ENCODE measurements at regions not wholly inside any gene's neighbourhood (a gene's known extent, or its start where the extent isn't known, plus 50 kb on each side); places are given as distances from the start of the nearest gene placed in this dataset.

DNA sequence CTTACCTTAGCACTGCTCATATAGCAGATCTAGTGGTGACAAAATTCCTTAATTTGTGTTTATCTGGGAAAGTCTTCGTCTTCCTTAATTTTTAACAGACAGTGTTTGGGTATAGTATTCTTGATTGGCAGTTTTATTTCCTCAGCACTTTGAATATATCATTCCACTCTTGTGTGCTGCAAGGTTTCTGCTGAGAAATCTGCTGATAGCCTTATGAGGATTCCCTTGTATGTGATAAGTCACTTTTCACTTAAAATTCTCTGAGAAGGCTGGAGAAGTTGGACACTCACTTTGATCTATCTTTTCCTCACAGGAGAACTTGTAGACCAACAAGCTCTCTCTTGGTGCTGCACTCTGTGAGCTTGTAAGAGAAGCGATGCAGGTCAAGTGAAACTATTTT lies 306.1 kb upstream of the RTL1 start:
- DNase-seq (ENCODE audit: low read depth in 2 of 2): no peak

DNA sequence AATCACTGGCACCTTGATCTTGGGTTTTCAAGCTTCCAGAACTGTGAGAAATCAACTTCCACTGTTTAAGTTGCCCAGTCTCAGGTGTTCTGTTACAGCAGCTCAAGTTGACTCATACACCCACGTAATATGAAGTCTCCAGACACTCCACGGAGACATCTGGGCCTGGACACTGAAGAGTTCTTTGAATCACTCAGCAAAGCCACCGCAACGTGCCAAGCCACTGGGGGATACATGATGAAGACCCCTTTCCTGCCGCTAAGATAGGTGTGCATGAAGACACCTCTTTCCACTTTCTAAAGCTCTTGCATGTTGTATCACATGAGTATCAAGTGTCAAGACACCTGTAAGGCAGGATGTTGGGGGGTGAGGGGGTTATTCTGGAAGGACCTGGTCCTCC lies 311.7 kb upstream of the RTL1 start:
- no peak for DNase-seq (ENCODE audit: low read depth in 2 of 2)

DNA sequence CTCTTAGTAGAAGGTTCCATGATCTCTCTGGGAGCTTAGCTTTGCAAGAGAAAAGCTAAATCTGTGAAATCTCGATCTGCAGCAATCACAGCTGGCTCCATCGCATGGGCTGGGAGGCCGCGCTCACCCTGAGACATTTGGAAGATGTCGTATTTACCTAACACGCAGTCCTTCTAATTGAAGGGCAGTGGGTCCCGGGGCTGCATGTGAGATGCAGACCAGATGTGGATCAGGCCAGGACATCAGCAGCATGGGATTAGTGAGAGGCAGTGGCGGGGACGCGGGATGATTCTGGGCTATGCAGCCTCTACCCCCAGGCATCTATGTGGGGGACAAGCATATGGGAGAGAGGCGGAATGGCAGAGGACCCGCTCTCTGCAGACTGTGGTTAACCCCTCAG lies 312.4 kb upstream of the RTL1 start:
- DNase-seq (ENCODE audit: low read depth in 2 of 2): no peak

DNA sequence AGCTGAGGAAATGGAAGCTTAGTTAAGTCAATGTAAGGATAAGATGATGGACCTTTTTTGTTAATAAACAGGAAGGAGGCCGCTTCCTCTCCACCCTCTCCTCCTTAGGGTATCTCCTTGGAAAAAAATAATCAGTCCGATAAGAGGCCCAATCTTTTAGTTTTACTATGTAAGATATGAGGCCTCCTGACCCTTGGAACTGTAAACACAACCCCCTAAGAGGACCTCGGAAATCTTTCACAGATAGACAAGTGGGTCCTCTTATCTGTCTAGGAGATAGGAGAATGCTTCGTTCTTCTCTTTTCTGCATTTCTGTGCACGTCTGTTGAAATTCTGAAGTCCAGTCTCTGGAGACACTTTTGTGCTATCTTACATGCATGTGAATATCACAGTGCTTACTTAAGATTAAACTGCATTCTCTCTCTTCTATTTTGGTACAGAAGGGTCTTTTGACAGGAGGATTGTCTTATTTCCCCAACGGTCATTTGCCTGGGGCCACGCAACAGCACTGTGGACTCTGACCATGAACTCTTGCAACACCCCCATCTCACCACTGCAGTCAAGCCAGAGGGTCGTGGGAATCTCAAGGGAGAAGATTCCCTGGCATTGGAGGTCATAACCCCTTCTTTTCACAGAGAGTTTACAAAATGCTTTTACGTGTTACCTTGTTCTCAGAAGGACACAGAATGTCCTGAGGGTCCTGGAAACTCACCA lies 313.0 kb upstream of the RTL1 start:
- DNase-seq (ENCODE audit: low read depth in 2 of 2): no peak

DNA sequence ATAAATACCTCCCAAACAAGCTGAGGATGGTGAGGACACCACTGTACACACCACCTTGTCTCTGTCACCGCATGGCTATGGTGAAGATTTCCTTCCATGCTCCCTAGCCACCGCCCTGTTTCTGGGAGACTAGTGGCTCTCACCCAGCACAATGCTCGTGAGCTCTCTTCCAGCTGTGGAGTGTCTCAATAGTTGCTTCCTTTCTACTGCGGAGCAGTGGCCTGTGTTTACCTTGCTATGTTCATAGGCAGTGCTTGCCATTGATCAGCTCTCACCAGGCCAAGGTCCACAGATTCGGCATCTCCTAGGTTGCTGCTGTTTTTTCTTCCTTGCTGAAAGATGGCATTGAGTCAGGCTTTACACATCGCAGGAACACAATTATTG lies 313.6 kb upstream of the RTL1 start:
- no peak for DNase-seq (ENCODE audit: low read depth in 2 of 2)

- DNase-seq (ENCODE audit: low read depth in 2 of 2): no peak
Measured at GRCh38 chr14:101217616-101218371, 314.3 kb upstream of the RTL1 start.

DNA sequence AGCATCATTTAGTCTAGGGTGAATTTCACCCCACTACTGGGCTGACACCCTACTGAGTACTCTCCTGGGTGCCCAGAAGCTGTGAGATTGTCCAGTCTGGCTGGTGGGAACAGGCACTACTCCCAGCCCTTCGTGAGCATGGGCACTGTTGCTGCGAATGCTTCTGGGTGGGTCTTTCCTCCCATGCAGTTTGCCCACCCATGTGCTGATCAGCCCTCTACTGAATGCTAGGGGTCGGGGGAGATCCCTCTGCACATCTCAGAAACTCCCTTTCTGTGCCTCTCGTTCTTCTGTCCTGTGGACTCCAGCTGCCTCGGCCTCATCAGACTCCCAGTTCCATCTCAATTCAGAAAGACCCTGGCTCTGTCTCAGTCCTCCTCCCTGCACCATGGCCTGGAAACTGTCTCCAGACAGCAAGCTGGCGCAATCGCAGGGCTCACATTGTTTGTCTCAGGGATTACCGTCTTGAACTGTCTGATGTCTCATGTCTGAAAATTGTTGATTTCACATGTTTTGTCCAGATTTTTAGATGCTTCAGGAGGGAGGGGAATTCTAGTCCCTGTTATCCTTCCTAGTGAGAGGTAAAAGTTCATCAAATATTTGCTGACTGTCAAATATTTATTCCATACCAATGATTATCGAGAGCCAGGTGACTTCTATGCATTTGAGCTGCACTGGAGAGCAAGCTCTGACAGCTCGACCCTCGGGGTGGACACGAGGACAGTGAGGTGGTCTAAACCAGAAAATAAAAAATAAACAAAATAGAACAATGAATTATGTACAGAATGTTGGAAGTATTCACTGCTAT lies 316.6 kb upstream of the RTL1 start:
- DNase-seq (ENCODE audit: low read depth in 2 of 2): no peak

DNA sequence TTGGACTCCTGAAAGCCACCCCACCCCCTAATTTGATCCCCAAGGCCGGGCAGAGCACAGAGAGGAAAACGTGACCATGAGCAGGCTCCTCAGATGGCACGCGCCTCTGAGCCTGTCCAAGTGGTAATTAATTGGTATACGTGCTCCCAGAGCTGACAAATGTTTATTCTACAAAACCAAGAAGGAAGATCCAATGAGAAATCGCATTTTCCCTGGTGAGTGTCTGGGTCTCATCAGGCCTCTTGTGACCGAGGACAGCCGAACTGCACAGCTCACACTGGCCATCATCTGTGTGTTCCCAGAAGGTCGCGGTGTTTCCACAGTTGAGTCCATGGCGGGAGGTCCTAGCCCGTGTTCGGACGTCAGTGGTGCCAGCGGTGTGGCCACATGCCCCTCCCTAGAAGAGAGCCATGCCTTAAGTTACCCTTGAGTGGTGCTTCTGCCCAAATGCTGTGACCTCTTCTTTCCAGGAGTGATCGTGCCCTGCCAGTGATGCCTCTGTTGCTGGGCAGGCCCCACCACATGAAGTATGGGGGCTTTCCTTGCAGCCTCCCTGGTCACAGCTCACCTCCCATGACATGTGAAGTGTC lies 317.5 kb upstream of the RTL1 start:
- no peak for DNase-seq (ENCODE audit: low read depth in 2 of 2)

DNA sequence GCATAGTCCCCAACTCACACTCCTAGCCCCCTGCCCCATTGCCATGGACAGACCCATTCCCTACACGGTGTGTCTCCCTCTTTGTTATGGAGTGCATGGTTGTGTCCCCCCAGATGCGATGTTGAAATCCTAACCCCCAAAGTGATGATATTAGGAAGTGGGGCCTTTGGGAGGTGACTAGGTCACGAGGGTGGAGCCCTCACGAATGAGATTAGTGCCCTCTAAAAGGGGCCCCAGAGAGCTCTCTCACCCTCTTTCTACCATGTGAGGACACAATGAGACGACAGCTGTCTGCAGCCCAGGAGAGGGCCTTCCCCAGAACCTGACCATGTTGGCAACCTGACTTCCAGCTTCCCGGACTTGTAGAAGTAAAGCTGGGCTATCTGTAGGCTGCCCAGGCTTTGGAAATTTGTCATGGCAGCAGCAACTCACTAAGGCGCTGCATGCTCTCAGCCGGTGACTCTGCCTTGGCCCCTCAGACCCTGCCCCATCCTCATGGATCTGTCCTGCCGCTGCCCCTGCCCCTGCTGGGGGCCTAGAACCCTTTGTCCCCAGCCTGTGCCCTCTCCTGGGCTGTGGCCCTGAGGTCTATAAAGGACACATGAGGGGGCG lies 318.1 kb upstream of the RTL1 start:
- DNase-seq (ENCODE audit: low read depth in 2 of 2): no peak

GRCh38 chr14:101222362-101223070 lies 319.0 kb upstream of the RTL1 start:
- no peak for DNase-seq (ENCODE audit: low read depth in 2 of 2)

DNA sequence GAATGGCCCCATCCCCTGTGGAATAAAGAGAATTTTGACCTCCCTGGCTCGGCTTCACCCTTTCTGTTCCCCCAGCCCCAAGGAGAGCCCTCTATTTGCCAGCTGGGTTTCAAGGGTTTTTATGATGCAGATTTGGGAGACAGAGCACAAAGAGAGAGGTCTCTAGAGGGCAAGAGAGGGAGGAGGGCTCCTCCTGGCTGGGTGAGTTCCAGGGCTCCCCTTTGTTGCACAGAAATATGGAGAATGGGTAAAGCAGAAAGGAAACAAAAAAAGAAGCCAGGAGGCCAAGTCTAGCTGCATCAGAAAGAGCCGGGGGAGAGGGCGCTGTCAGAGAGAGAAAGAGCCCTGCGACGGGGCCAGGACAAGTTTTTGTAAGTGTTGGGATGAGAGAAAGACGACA lies 319.6 kb upstream of the RTL1 start:
- no peak for DNase-seq (ENCODE audit: low read depth in 2 of 2)

DNA sequence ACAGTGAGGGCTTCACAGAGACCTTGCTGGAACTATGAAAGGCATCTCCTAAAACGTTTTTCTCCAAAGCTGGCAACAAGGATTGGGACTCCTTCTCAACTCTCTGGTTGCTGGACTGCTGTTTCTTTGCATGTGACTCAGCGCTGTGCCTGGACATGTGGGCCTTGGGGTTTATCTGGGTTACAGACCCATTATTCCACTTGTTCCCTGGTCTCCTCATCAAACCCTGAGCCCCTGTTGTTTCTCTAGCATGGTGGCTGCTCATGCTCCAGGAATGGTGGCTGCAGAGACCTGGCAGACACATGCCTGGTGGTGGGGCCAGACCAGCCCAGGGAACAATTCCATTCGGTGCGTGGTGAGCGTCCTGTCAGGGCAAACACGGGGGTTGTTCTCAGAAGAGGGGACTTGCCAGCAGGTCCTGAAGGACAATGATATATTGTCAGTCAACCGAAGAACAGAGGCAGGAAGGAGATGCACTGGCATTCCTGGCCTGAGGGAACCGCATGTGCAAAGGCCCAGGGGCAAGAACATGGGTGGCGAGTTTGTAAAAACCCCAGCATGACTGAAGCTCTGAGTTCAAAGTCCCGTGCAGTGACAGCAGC lies 320.1 kb upstream of the RTL1 start:
- no peak for DNase-seq (ENCODE audit: low read depth in 2 of 2)

- no peak for DNase-seq (ENCODE audit: low read depth in 2 of 2)
Measured at GRCh38 chr14:101224356-101225156, 321.0 kb upstream of the RTL1 start.

DNA sequence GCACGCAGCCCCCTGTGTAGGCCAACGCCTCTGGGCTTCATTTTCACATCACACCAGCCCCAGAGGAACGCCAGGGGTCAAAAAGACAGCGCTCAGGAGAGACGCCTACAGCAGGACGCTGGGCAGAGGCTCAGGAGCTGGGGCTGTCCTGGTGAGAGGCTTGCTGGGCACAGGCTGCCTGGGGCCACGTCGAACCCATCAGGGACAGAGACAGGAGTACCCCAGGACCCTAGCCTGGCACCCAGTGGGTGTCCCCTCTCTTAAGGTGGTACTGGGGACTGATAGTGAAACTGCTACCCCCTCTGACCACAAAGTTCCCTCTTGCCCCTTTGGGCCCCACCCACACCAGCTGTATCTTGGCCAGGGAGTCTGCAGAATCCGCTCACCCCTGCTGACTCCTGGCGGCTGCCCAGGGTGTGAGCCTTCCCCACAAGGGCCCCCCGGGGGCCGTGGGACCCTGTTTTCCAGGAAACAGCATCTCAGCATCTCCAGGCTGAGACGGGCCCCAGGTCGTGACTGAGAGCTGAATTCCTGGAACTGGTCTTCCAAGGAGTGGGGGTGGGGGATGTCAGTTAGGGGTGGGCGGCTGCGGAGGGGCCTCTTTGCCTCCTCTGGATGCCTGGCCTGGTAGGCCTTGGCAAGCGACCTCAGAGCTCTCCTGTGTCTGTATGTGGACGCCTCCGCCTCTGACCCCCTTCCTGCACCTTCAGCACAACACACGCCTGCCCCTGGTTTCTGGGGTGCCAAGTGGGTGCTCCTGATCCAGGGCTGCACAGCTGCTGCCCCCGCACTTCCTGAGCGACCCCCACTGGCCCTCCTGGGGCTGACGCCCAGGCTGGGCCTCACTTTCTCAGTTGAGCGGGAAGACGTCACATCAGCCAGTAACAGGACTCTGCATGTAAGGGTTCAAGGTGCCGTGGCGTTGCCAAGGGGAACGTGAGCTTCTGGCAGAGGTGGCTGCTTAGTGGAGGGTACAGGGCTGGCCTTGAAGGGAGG lies 321.9 kb upstream of the RTL1 start:
- no peak for DNase-seq (ENCODE audit: low read depth in 2 of 2)

DNA sequence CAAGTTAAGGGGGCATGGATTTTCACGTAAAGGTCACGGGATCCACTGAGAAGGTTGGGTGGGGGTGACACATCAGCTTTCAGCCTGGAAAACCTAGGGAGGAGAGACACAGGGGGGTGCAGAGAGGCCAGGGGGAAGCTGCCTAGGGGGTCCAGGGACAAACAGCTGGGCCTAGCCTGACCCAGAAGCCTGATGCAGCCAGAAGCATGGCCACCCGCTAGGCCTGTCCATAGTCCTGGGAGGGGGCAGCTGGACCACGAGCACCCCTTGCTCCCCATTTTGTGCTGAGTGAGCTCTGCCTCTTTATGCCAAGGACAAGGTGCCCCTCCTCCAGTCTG lies 322.7 kb upstream of the RTL1 start:
- no peak for DNase-seq (ENCODE audit: low read depth in 2 of 2)

GRCh38 chr14:101226603-101227425 lies 323.3 kb upstream of the RTL1 start:
- DNase-seq (ENCODE audit: low read depth in 2 of 2): no peak

- no peak for DNase-seq (ENCODE audit: low read depth in 2 of 2)
Measured at GRCh38 chr14:101227611-101228594, 324.4 kb upstream of the RTL1 start.

Measured in stimulated activated CD8-positive, alpha-beta memory T cell treated with anti-CD3 and anti-CD28 coated beads, Interleukin-2, amount 100 ng/mL, for 1 hour (primary cell).